HCT116 (cell line): ENCODE measurements at regions not wholly inside any gene's neighbourhood (a gene's known extent, or its start where the extent isn't known, plus 50 kb on each side); places are given as distances from the start of the nearest gene placed in this dataset.

Source experiments
- ATAC-seq: fragments of 200-7000 bp; cut with Tn5 transposase; 2 replicates; pipeline ENCODE4 v1.9.1; 2020; ENCODE audit warnings: mild to moderate bottlenecking, moderate library complexity
- BruUV-seq: library from RNA; stranded (reverse); fragments of 400-500 nt; replicated peaks from 2 replicates; lab custom pipeline; 2021; lab: Mats Ljungman, UMichigan
- CTCF ChIA-PET: fragments of 300-600 bp; sonication (Branson Sonifier 250); formaldehyde crosslinking; loops from one replicate; lab custom pipeline; 2021; ENCODE audit warnings: antibody characterized with exemption; lab: Charles Lee
- POLR2A ChIA-PET: fragments of 300-600, 350-600 bp; sonication (Branson Sonifier 250); formaldehyde crosslinking; loops from one replicate; lab custom pipeline; 2021; ENCODE audit warnings: antibody characterized with exemption; lab: Charles Lee
- RAD21 ChIA-PET, 2 experiments: fragments of 300-600 bp; sonication (Branson Sonifier 250); formaldehyde crosslinking; loops; one replicate each; lab custom pipeline; 2023; ENCODE audit warnings: low total read pairs in 2 of 2; ENCODE audit not compliant: uncharacterized antibody in 2 of 2, unreplicated experiment in 2 of 2, low non-redundant PET in 1 of 2; lab: Charles Lee
- DNase-seq: peaks from one replicate; pipeline ENCODE4 v3.0.0-alpha.2; 2010; ENCODE audit warnings: low read depth, low spot score
- H2AFZ ChIP-seq: fragments of 200-600 bp; shearing (Covaris generic), sonication (generic); 2 replicates; pipeline ENCODE4 v1.6.1; 2017; ENCODE audit warnings: low read depth, mixed run types, mixed read lengths, antibody characterized with exemption, low read length; ENCODE audit not compliant: poor library complexity, severe bottlenecking
- H3K27ac ChIP-seq: 2 replicates; pipeline ENCODE4 v1.5.1; 2012; ENCODE audit warnings: low read depth, low read length
- H3K27me3 ChIP-seq: fragments of 200-600 bp; sonication (generic); 2 replicates; pipeline ENCODE4 v1.6.1; 2016; ENCODE audit warnings: mixed run types, low read length, mixed read lengths; ENCODE audit not compliant: insufficient read depth
- H3K36me3 ChIP-seq, 2 experiments: fragments of 200-500 bp in 1 of 2; fragments of 200-600 bp in 1 of 2; sonication (Bioruptor generic) in 1 of 2; sonication (generic) in 1 of 2; 2 replicates each; pipeline versions ENCODE4 v1.5.1 to v1.6.1; 2014 to 2016; ENCODE audit warnings: low read length in 2 of 2, inconsistent platforms in 1 of 2, mixed read lengths in 1 of 2, mixed run types in 1 of 2; ENCODE audit not compliant: insufficient read depth in 2 of 2, control insufficient read depth in 1 of 2
- H3K4me1 ChIP-seq, 2 experiments: fragments of 200-600 bp in 1 of 2; sonication (generic) in 1 of 2; 2 replicates each; pipeline versions ENCODE4 v1.5.1 to v1.6.1; 2012 to 2017; ENCODE audit warnings: low read length in 2 of 2, inconsistent platforms in 1 of 2, mild to moderate bottlenecking in 1 of 2, mixed read lengths in 1 of 2, mixed run types in 1 of 2, moderate library complexity in 1 of 2; ENCODE audit not compliant: insufficient read depth in 2 of 2, control insufficient read depth in 1 of 2
- H3K4me2 ChIP-seq: fragments of 200-600 bp; sonication (generic); 2 replicates; pipeline ENCODE4 v1.6.1; 2017; ENCODE audit warnings: mixed run types, low read length, mixed read lengths
- H3K4me3 ChIP-seq, 2 experiments: fragments of 200-600 bp in 1 of 2; sonication (generic) in 1 of 2; replicated peaks in 1 of 2; 2 replicates each; pipeline ENCODE4 v1.5.1; 2011 to 2016; ENCODE audit warnings: low read length in 2 of 2, control low read depth in 1 of 2, low read depth in 1 of 2, mild to moderate bottlenecking in 1 of 2, mixed read lengths in 1 of 2, mixed run types in 1 of 2
- H3K79me2 ChIP-seq: fragments of 200-600 bp; sonication (generic); 2 replicates; pipeline ENCODE4 v1.6.1; 2017; ENCODE audit warnings: mild to moderate bottlenecking, mixed run types, low read length, moderate library complexity, mixed read lengths; ENCODE audit not compliant: insufficient read depth
- H3K9ac ChIP-seq: fragments of 200-600 bp; sonication (generic); 2 replicates; pipeline ENCODE4 v1.6.1; 2016; ENCODE audit warnings: low read length, mixed read lengths
- H3K9me2 ChIP-seq: fragments of 200-600 bp; sonication (generic), shearing (Covaris generic); 2 replicates; pipeline ENCODE4 v1.6.1; 2017; ENCODE audit warnings: mixed run types, mild to moderate bottlenecking, moderate library complexity; ENCODE audit not compliant: insufficient read depth
- H3K9me3 ChIP-seq, 2 experiments: fragments of 200-500 bp in 1 of 2; fragments of 200-600 bp in 1 of 2; sonication (Bioruptor generic) in 1 of 2; sonication (generic) in 1 of 2; 2 replicates each; pipeline ENCODE4 v1.6.1; 2014 to 2017; ENCODE audit warnings: low read length in 2 of 2, mixed read lengths in 2 of 2, inconsistent platforms in 1 of 2, low read depth in 1 of 2, mild to moderate bottlenecking in 1 of 2, mixed run types in 1 of 2, moderate library complexity in 1 of 2; ENCODE audit not compliant: control insufficient read depth in 1 of 2, insufficient read depth in 1 of 2
- H4K20me1 ChIP-seq: fragments of 200-600 bp; sonication (generic), shearing (Covaris generic); 2 replicates; pipeline ENCODE4 v1.6.1; 2017; ENCODE audit warnings: mixed run types, mild to moderate bottlenecking, moderate library complexity; ENCODE audit not compliant: insufficient read depth
- CBX3 ChIP-seq: IDR thresholded peaks from 2 replicates; pipeline ENCODE4 v1.6.1; 2012; ENCODE audit warnings: low read depth
- CEBPB ChIP-seq: IDR thresholded peaks from 2 replicates; pipeline ENCODE4 v1.6.1; 2012; ENCODE audit warnings: low read depth
- EZH2 ChIP-seq: fragments of 200-600 bp; sonication (generic); IDR thresholded peaks from 2 replicates; pipeline ENCODE4 v1.6.1; 2017; ENCODE audit warnings: antibody characterized with exemption, mixed run types
- EZH2phosphoT487 ChIP-seq: fragments of 200-600 bp; IDR thresholded peaks from 2 replicates; pipeline ENCODE4 v1.6.1; 2018; ENCODE audit warnings: antibody characterized with exemption, borderline replicate concordance
- FOSL1 ChIP-seq: IDR thresholded peaks from 2 replicates; pipeline ENCODE4 v1.6.1; 2012; ENCODE audit warnings: low read depth
- JUND ChIP-seq: IDR thresholded peaks from 2 replicates; pipeline ENCODE4 v1.6.1; 2012
- MAX ChIP-seq: IDR thresholded peaks from 2 replicates; pipeline ENCODE4 v1.6.1; 2012
- POLR2A ChIP-seq: IDR thresholded peaks from 2 replicates; pipeline ENCODE4 v1.7.0; 2011; ENCODE audit warnings: borderline replicate concordance; ENCODE audit not compliant: insufficient read depth, insufficient read length; ENCODE audit errors: extremely low read depth
- POLR2AphosphoS5 ChIP-seq: IDR thresholded peaks from 2 replicates; pipeline ENCODE4 v1.6.1; 2011; ENCODE audit warnings: mild to moderate bottlenecking, low read depth, low read length, moderate library complexity
- RAD21 ChIP-seq: IDR thresholded peaks from 2 replicates; pipeline ENCODE4 v1.6.1; 2012; ENCODE audit warnings: low read depth, mild to moderate bottlenecking
- REST ChIP-seq: IDR thresholded peaks from 2 replicates; pipeline ENCODE4 v1.6.1; 2012; ENCODE audit warnings: low read depth
- SIN3A ChIP-seq: IDR thresholded peaks from 2 replicates; pipeline ENCODE4 v1.6.1; 2012; ENCODE audit warnings: low read depth
- SP1 ChIP-seq: IDR thresholded peaks from 2 replicates; pipeline ENCODE4 v1.6.1; 2012; ENCODE audit warnings: low read depth
- TCF7L2 ChIP-seq: IDR thresholded peaks from 2 replicates; pipeline ENCODE4 v1.7.0; 2011; ENCODE audit warnings: borderline replicate concordance, inconsistent platforms; ENCODE audit not compliant: insufficient read depth, insufficient read length; ENCODE audit errors: extremely low read depth
- ZNF274 ChIP-seq: fragments of 200-500 bp; sonication (Bioruptor generic); IDR thresholded peaks from 2 replicates; pipeline ENCODE4 v1.6.1; 2014; ENCODE audit warnings: mild to moderate bottlenecking, low read depth, low read length, inconsistent platforms
- intact Hi-C: fragments of 100-400 bp; cut with micrococcal nuclease; formaldehyde crosslinking; loops from 2 replicates; pipeline ENCODE4 v1.10.0; 2022
- TF ChIP-seq, protein P1 (sequence below): IDR thresholded peaks from 2 replicates; pipeline ENCODE4 v1.6.1; 2011; ENCODE audit warnings: mild to moderate bottlenecking, low read length, moderate library complexity; ENCODE audit not compliant: insufficient replicate concordance; ENCODE audit errors: extremely low read depth
- TF ChIP-seq, protein P2 (sequence below), 3 experiments: fragments of 200-600 bp in 1 of 3; sonication (generic) in 1 of 3; IDR thresholded peaks in 2 of 3; conservative IDR thresholded peaks in 1 of 3; 2 replicates each; pipeline ENCODE4 v1.5.1; 2012 to 2017; ENCODE audit warnings: low read depth in 2 of 3, low read length in 2 of 3, antibody characterized with exemption in 1 of 3, borderline replicate concordance in 1 of 3, control low read depth in 1 of 3, mild to moderate bottlenecking in 1 of 3, mixed read lengths in 1 of 3, mixed run types in 1 of 3, moderate library complexity in 1 of 3; ENCODE audit not compliant: insufficient read depth in 1 of 3
- TF ChIP-seq, protein P3 (sequence below): IDR thresholded peaks from 2 replicates; pipeline ENCODE4 v1.6.1; 2012

- no peaks in the 10 kb centered on the region for H3K36me3 ChIP-seq
- H3K27me3 ChIP-seq, result no peaks in the 10 kb centered on the region
- ChIA-PET RAD21 (no interaction called here), CTCF (no interaction called here), POLR2A (no interaction called here)
- DNase-seq (no peak), ATAC-seq (no peak)
- peak overlapping the region; percentile 17; the same call in 1 of the 2 replicates for H3K4me2 ChIP-seq
- intact Hi-C loops, result no loop called here
- no peaks in the 10 kb centered on the region for H3K4me1 ChIP-seq
- H4K20me1 ChIP-seq, result no peaks in the 10 kb centered on the region
- H2AFZ ChIP-seq, result no peak overlapping the region
- H3K9ac ChIP-seq, result no peak overlapping the region
- H3K4me3 ChIP-seq, result no peak overlapping the region
- H3K9me3 ChIP-seq, result no peaks in the 10 kb centered on the region
- H3K27ac ChIP-seq, result no peak overlapping the region
- H3K79me2 ChIP-seq, result no peaks in the 10 kb centered on the region
- TF ChIP-seq EZH2 (no peak), CEBPB (no peak), RAD21 (no peak), ZNF274 (no peak), POLR2AphosphoS5 (no peak), EZH2phosphoT487 (no peak), TCF7L2 (no peak), SIN3A (no peak), MAX (no peak), REST (no peak), POLR2A (no peak), FOSL1 (no peak), CBX3 (no peak), SP1 (no peak), JUND (no peak)
- TF ChIP-seq, protein P1, sequence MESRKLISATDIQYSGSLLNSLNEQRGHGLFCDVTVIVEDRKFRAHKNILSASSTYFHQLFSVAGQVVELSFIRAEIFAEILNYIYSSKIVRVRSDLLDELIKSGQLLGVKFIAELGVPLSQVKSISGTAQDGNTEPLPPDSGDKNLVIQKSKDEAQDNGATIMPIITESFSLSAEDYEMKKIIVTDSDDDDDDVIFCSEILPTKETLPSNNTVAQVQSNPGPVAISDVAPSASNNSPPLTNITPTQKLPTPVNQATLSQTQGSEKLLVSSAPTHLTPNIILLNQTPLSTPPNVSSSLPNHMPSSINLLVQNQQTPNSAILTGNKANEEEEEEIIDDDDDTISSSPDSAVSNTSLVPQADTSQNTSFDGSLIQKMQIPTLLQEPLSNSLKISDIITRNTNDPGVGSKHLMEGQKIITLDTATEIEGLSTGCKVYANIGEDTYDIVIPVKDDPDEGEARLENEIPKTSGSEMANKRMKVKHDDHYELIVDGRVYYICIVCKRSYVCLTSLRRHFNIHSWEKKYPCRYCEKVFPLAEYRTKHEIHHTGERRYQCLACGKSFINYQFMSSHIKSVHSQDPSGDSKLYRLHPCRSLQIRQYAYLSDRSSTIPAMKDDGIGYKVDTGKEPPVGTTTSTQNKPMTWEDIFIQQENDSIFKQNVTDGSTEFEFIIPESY, result no peak
- TF ChIP-seq, protein P2, sequence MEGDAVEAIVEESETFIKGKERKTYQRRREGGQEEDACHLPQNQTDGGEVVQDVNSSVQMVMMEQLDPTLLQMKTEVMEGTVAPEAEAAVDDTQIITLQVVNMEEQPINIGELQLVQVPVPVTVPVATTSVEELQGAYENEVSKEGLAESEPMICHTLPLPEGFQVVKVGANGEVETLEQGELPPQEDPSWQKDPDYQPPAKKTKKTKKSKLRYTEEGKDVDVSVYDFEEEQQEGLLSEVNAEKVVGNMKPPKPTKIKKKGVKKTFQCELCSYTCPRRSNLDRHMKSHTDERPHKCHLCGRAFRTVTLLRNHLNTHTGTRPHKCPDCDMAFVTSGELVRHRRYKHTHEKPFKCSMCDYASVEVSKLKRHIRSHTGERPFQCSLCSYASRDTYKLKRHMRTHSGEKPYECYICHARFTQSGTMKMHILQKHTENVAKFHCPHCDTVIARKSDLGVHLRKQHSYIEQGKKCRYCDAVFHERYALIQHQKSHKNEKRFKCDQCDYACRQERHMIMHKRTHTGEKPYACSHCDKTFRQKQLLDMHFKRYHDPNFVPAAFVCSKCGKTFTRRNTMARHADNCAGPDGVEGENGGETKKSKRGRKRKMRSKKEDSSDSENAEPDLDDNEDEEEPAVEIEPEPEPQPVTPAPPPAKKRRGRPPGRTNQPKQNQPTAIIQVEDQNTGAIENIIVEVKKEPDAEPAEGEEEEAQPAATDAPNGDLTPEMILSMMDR (IDR thresholded peaks at IDR 0.05 in 2 of 3, conservative IDR thresholded peaks at IDR 0.05 in 1 of 3; ENCODE audit: borderline replicate concordance in 1 of 3, insufficient read depth in 1 of 3, low read depth in 2 of 3, low read length in 2 of 3), result no peak
- TF ChIP-seq, protein P3, sequence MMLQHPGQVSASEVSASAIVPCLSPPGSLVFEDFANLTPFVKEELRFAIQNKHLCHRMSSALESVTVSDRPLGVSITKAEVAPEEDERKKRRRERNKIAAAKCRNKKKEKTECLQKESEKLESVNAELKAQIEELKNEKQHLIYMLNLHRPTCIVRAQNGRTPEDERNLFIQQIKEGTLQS, result no peak
- BruUV-seq, result no TSS peak
- H3K9me2 ChIP-seq, result no peaks in the 10 kb centered on the region
Measured at GRCh38 chr5:56480705-56481427, 247.7 kb upstream of the ANKRD55 start.
